ENCODE measurements at regions not wholly inside any gene's neighbourhood (a gene's known extent, or its start where the extent isn't known, plus 50 kb on each side); places are given as distances from the start of the nearest gene placed in this dataset.

- H3K4me1 ChIP-seq (ENCODE audit: control insufficient read depth, insufficient read depth, low read length) = no peaks in the 10 kb centered on the region
- no peak overlapping the region for H4K8ac ChIP-seq (ENCODE audit: low read depth in 2 of 2, low read length in 2 of 2)
- no peak overlapping the region for H3K23ac ChIP-seq (ENCODE audit: low read depth, low read length)
- BruUV-seq (replicated peaks) = no TSS peak
- no peaks in the 10 kb centered on the region for H3K27me3 ChIP-seq (ENCODE audit: control insufficient read depth, insufficient read depth, low read length)
- H4K20me1 ChIP-seq (ENCODE audit: insufficient read depth, low read length) = no peaks in the 10 kb centered on the region
- TF ChIP-seq CTCF (conservative IDR thresholded peaks at IDR 0.05; ENCODE audit: low read depth, low read length) = no peak
- TF ChIP-seq RAD21 (IDR thresholded peaks at IDR 0.05; ENCODE audit: low read length) = no peak
- TF ChIP-seq CHD1 (IDR thresholded peaks at IDR 0.05; ENCODE audit: low read depth, low read length) = no peak
- TF ChIP-seq NFE2L2 (IDR thresholded peaks at IDR 0.05; ENCODE audit: low read depth, low read length) = no peak
- TF ChIP-seq RFX5 (IDR thresholded peaks at IDR 0.05; ENCODE audit: low read depth, low read length) = no peak
- no peak for TF ChIP-seq BHLHE40 (IDR thresholded peaks at IDR 0.05; ENCODE audit: low read depth, low read length)
- TF ChIP-seq MAFK (IDR thresholded peaks at IDR 0.05; ENCODE audit: low read depth, low read length) = no peak
- TF ChIP-seq USF2 (IDR thresholded peaks at IDR 0.05; ENCODE audit: low read depth, low read length) = no peak
- no peak for TF ChIP-seq RCOR1 (IDR thresholded peaks at IDR 0.05; ENCODE audit: insufficient replicate concordance, low read length)
- TF ChIP-seq CEBPB (IDR thresholded peaks at IDR 0.05; ENCODE audit: low read depth, low read length) = no peak
- no peak for TF ChIP-seq POLR2A (IDR thresholded peaks at IDR 0.05; ENCODE audit: low read depth, low read length)
- TF ChIP-seq SMC3 (IDR thresholded peaks at IDR 0.05; ENCODE audit: low read depth, low read length) = no peak
- no peak for TF ChIP-seq ELK1 (IDR thresholded peaks at IDR 0.05; ENCODE audit: borderline replicate concordance, low read depth, low read length)
- TF ChIP-seq MXI1 (IDR thresholded peaks at IDR 0.05; ENCODE audit: borderline replicate concordance, low read depth, low read length) = no peak
- no peak for TF ChIP-seq FOS (IDR thresholded peaks at IDR 0.05; ENCODE audit: low read depth, low read length)
- TF ChIP-seq MAZ (IDR thresholded peaks at IDR 0.05; ENCODE audit: borderline replicate concordance, low read depth, low read length) = no peak
- no peak overlapping the region for H2AK5ac ChIP-seq (ENCODE audit: low read depth, low read length)
- no peak overlapping the region for H2BK5ac ChIP-seq (ENCODE audit: low read depth, low read length, poor library complexity, severe bottlenecking)
- H3K9ac ChIP-seq (ENCODE audit: low read depth, low read length) = no peak overlapping the region
- ATAC-seq (ENCODE audit: low read depth) (no peak), DNase-seq (no peak)
- no peak overlapping the region for H2AK9ac ChIP-seq (replicated peaks; ENCODE audit: low read depth, low read length, poor library complexity)
- POLR2A ChIA-PET (ENCODE audit: unreplicated experiment) = no interaction called here
- H4K5ac ChIP-seq (ENCODE audit: low read depth, low read length) = no peak overlapping the region
- no peak overlapping the region for H3K4me2 ChIP-seq (ENCODE audit: low read depth, low read length)
- H3K4ac ChIP-seq (ENCODE audit: low read depth, low read length) = no peak overlapping the region
- H3K9me3 ChIP-seq (ENCODE audit: control insufficient read depth, insufficient read depth, low read length) = no peaks in the 10 kb centered on the region
- no peak overlapping the region for H4K91ac ChIP-seq (ENCODE audit: insufficient read depth, low read depth, low read length)
- no peak overlapping the region for H3K56ac ChIP-seq (ENCODE audit: extremely low read depth, insufficient read depth, low read length)
- H3K14ac ChIP-seq (replicated peaks; ENCODE audit: low read depth, low read length) = no peak overlapping the region
- no peaks in the 10 kb centered on the region for H3K9me1 ChIP-seq (ENCODE audit: insufficient read depth, low read length)
- CTCF ChIA-PET = interaction anchor here (0.6 to 0.7 kb wide), 2 partner anchors 171 to 182 kb away, joined by 3 read pairs; no protein-coding TSS in a partner anchor
- no peaks in the 10 kb centered on the region for H3K79me1 ChIP-seq (ENCODE audit: low read depth in 1 of 2, low read length in 2 of 2)
- in situ Hi-C loops (cut with MboI; ENCODE audit: low sequenced_read_pairs) (no loop called here), dilution Hi-C loops (cut with HindIII; ENCODE audit: low sequenced_read_pairs, unreplicated experiment) (no loop called here), intact Hi-C loops (cut with micrococcal nuclease) (no loop called here)
- H2BK120ac ChIP-seq (ENCODE audit: low read depth, low read length) = no peak overlapping the region
- WGBS, 2 experiments (ENCODE audit: extremely low coverage in 2 of 2, insufficient read length in 1 of 2) = no CpG with 5 or more reads among the region's 1 CpG
- no peak overlapping the region for H3K27ac ChIP-seq (ENCODE audit: insufficient read depth, low read length)
- H3K36me3 ChIP-seq (ENCODE audit: control insufficient read depth, insufficient read depth, low read length) = no peaks in the 10 kb centered on the region
- H2BK20ac ChIP-seq (ENCODE audit: low read depth, low read length) = no peak overlapping the region
- H2AFZ ChIP-seq (replicated peaks; ENCODE audit: low read length, poor library complexity) = no peak overlapping the region
- no peak overlapping the region for H3K18ac ChIP-seq (ENCODE audit: low read depth, low read length)
- no peak overlapping the region for H3K4me3 ChIP-seq (ENCODE audit: insufficient read depth, low read depth, low read length)
- no peak overlapping the region for H2BK15ac ChIP-seq (ENCODE audit: low read depth, low read length)
Observed at GRCh38 chr4:52350926-52351325, 299.8 kb downstream of the SPATA18 start.
